NT2/D1 (cell line): ENCODE measurements at regions not wholly inside any gene's neighbourhood (a gene's known extent, or its start where the extent isn't known, plus 50 kb on each side); places are given as distances from the start of the nearest gene placed in this dataset.

Experiments
- YY1 ChIP-seq: IDR thresholded peaks from 2 replicates; pipeline ENCODE4 v1.6.1; 2011; ENCODE audit not compliant: insufficient read length, insufficient read depth
- ZNF274 ChIP-seq: IDR thresholded peaks from 2 replicates; pipeline ENCODE4 v1.6.1; 2011; ENCODE audit warnings: mild to moderate bottlenecking, low read depth, low read length

GRCh38 chr17:77840513-77841165 lies 117.9 kb upstream of the TNRC6C start:
- TF ChIP-seq YY1 (no peak), ZNF274 (no peak)
